ENCODE measurements at regions not wholly inside any gene's neighbourhood (a gene's known extent, or its start where the extent isn't known, plus 50 kb on each side); places are given as distances from the start of the nearest gene placed in this dataset.
"Not testable (repeated sequence)": the region's sequence is repeated elsewhere in the genome, so short reads cannot be mapped to it uniquely, and the experiment has no call there.

- DNase-seq, result not testable (repeated sequence)
Observed at GRCh38 chr12:90687682-90688081, 267.3 kb downstream of the CCER1 start.

DNA sequence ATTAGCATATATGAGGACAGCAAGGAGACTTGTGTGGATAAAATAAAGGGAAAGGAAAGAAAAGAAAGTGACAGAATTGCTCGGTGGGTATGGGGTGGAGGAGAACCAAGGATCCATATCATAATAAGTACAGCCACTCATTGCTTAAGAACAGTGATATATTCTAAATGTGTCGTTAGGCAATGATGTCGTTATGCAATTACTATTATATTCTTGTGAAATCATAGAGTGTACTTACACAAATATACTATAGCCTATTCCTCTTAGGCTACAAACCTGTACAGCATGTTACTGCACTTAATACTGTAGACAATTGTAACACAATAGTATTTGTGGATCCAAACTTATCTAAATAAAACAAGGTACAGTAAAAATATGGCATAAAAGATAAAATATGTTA is 271.1 kb downstream of the CCER1 start:
- DNase-seq, result no peak

DNA sequence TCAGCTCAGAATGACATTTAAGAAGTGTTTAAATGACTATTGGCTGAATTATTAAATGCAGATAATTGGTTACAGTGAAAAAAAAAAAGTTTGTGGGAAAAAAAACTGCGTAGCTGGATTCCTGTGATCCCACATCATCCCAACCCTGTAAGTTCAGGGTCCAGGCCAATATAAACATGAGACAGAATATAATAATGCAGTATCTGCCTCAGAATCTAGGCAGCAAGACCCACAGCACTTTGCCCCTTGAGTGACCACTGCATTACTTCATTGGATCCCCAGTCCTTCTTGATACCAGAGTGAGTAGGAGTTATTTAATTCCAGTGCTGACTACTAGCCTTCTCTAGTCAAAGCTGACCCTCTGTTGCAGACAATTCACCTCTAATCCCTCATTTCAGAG is 272.6 kb downstream of the CCER1 start:
- DNase-seq, result no peak

DNA sequence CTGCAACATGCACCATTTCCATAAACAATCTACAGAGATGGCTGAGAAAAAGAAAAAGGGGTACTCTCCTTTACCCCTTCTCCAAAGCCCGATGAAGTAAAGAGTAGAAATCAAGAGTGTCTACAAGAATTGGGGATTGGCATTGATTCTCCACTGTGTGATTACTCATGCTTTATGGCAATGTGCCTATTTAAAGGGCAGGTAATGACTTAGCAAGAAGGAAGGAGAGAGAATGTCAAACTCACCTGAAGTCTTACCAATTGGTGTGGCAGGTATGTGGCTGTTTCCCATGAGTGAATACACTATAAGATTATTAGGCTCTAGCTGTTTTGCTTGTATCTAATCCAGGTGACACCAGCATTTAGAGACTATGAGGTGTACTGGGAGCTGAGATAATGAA is 275.3 kb downstream of the CCER1 start:
- no peak for DNase-seq

DNA sequence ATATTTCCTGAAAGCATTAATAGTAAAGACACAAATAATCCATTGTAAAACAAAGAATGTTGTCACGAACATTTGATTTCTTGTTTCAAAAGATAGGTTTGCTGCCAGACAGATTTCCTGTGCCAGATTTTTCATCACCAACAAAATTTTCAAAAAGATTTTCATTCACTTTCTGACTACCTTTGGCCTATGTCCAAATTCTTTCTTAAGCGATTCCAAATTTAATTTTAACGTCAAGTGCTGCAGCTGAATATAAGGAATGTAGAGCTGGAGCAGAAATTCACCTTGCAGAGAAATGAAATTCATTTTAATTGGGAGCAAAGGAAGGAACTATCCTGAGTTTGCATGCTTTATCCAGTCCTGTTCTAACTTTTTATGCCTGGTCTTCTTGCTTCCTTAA is 277.4 kb downstream of the CCER1 start:
- DNase-seq, result no peak

GRCh38 chr12:90677055-90677454 is 277.9 kb downstream of the CCER1 start:
- no peak for DNase-seq

GRCh38 chr12:90675106-90675505 is 279.9 kb downstream of the CCER1 start:
- no peak for DNase-seq

DNA sequence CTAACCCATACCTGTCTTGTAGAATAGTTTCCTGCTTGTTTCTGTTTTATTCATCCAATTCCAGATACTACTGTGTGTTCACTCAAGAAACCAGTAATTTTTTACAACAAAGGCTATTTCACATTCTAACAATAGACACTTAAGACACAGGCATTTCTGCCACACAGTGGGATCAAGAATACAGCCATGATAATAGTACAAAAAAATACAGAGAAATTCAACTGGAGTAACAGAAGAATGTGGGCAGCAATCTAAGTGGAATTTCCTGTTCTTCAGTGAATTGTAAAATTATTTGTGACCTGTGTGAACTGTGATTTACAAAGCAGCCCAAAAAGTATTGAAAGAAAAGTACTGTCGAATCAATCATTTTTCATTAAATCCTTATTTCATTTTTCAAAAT is 282.9 kb downstream of the CCER1 start:
- DNase-seq, result no peak

- DNase-seq, result not testable (repeated sequence)
Observed at GRCh38 chr12:90663949-90664348, 291.0 kb downstream of the CCER1 start.

- no peak for DNase-seq
Observed at GRCh38 chr12:90659060-90659459, 295.9 kb downstream of the CCER1 start.

DNA sequence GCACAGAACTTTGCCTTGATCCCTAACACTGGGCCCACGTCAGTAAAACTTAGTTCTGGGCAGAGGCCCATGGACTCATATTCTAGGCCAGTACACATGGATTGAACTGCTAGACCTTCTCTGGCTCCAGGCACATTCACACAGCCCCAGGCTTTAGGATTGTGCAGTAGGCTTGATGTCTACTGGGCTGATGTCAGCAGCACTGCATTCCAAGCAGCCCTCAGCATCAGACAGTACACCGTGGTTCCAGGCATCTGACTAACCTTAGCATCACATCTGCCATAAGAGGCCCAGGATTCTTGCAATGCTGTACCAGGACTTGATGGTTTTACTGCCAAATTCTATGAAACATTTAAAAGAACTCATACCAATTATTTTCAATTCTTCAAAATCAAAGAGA is 301.9 kb downstream of the CCER1 start:
- no peak for DNase-seq

- no peak for DNase-seq
Observed at GRCh38 chr12:90652280-90652679, 302.7 kb downstream of the CCER1 start.

DNA sequence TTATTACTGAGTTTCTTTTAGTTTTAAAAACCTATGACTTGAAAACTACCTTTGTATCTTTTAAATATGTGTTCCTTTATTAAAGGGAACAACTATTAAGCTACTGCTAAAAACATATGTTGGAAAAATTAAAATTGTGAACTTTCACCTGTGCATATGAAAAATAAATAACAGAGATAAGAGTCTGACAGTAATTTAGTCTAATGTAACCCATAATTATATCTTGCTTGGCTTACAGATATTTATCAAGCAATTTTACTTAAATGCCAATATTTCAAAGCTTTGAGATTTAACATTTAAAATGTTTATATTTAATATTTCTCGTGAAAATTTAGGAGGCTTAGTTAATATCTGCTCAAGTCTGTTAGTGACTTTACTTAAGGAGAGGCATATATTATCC is 309.8 kb downstream of the CCER1 start:
- no peak for DNase-seq

- no peak for DNase-seq
Observed at GRCh38 chr12:90631591-90632212, 323.3 kb downstream of the CCER1 start.

- no peak for DNase-seq
Observed at GRCh38 chr12:90630006-90630405, 325.0 kb downstream of the CCER1 start.

DNA sequence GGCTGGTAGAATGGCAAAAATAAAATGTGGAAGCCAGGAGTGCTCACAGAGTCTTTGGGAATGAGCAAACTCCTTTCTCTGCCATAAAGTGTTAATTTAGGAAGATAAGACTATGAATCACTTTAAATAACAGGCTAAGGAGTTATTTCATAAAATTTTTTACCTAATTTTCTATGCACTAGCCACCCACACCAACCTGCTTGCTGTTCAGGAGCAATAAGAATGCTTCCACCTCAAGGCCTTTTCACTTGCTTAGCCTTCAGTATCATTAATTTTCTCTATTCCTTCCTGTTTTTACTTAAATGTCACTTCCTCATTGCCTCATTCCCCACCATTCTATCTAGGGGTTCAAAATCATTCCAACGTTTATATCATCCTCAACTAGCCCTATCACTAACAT is 326.8 kb downstream of the CCER1 start:
- DNase-seq, result no peak

GRCh38 chr12:90627180-90627896 is 327.6 kb downstream of the CCER1 start:
- DNase-seq, result no peak

DNA sequence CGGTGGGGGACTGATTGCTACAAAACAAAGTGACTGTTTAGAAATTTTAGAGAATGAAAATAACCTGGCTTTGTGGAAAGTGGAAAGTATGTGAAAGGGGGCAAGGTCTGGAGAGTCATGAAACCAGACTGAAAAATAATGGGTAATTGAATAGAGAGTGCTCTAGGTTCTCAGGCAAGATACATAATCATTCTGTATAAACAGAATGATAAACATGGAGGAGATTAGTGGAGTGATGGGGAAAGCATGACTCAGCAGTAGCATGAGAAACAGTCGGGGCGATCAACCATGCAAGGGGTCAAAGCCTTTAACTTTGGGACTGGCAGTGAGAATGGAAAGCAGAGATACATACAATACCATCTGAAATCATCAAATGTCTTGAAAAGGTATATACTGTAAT is 332.5 kb downstream of the CCER1 start:
- no peak for DNase-seq

DNA sequence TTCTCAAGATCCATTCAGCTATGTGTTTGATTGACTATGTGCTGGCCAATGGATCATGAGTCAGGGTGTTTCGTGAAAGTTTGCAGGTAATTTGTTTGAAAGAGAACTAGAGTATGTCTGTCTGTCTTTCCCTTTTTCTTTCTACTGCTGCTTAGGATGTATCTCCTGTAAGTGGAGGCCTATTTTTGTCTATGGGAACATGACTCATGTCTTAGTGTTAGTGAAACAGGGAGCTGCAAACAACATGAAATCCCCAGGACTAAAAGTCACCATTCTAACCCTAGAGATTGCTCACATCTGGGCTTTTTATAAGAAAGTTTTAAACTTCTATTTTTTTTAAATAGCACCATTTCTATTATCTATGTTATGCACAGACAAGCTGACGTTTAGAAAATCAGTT is 333.0 kb downstream of the CCER1 start:
- DNase-seq, result no peak

DNA sequence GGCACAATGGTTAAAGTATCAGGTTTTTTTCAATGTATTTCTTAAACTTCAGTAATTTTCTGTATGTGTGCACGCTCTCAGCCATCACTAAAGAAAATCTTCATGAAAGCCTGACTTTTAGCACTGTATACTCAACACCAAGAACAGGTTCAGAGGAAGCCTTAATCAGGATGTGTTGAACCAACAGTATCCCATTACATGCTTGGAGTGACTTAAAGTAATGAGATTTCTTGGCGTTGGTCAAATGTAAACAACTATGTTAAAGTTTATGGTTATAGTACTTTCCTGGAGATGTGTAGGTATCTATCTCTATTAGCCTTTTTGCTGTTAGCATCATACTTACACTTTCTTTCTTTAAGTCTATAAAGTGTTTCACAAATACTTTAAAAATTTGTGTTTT is 335.0 kb downstream of the CCER1 start:
- DNase-seq, result no peak

DNA sequence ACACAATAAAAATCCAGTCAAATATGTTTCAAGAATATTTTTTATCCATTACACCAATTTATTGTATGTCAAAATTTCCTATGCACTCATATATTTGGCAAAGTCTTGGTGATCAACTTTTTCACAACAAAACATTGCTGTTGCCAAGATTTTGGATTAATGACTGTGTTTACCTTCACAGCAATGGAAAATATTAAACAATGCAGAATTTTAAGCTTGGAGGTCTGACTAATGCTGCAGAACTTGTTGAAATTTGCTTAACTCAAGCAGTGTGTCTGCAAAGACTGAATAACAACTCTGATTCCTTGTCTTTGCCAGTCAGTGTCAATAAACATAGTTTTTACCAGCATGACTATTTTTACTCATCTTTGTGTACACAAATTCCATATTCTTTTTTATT is 336.4 kb downstream of the CCER1 start:
- no peak for DNase-seq

- DNase-seq, result no peak
Observed at GRCh38 chr12:90611891-90612290, 343.1 kb downstream of the CCER1 start.

GRCh38 chr12:90611048-90611447 is 343.9 kb downstream of the CCER1 start:
- DNase-seq, result no peak

DNA sequence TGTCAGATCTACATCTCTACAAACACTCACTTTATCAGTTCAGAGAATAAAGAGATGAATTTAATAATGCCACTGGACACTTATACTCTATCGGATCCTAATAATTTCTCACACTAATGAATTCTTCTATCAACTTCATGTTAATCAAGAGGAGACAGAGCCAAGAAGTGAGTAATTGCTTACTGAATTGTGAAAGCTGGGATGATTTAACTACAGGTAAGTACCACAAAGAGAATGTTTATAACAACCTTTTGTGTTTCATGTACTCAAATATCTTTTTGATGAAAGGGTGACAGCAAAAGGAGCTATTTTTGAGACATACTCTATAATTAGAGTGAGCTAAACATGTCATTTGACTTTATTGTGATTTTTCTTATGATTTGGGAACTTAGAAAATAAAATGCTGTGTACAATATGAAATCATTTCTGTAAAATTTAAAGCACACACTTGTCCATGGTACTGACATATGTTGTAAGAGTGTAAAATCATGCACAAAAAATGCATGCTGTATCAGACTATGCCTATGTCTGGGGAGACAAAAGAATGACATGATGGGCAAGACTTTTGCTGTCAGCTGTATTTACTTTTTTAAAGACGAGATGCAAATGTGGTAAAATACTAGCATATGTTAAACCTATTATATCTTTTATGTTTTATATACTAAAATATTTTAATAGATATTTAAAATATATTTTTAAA is 361.2 kb downstream of the CCER1 start:
- no peak for DNase-seq

Measured in activated CD8-positive, alpha-beta memory T cell treated with anti-CD3 and anti-CD28 coated beads, Interleukin-2, amount 50 U/mL, for 48 hours (primary cell).